Right cardiac atrium (tissue), 5 donors: ENCODE measurements at regions not wholly inside any gene's neighbourhood (a gene's known extent, or its start where the extent isn't known, plus 50 kb on each side); places are given as distances from the start of the nearest gene placed in this dataset.

Experiments
- ATAC-seq, 2 donors: fragments of 200-7000 bp; cut with Tn5 transposase; one replicate each; pipeline versions ENCODE4 v1.8.0 to v1.9.1; 2020; ENCODE audit warnings: moderate library complexity in 2 of 2, mild to moderate bottlenecking in 1 of 2
- DNase-seq, 3 donors: peaks; one replicate each; pipeline ENCODE4 v3.0.0-alpha.2; 2020
- H3K27ac ChIP-seq: one replicate; pipeline ENCODE4 v1.5.1; 2013; ENCODE audit warnings: mild to moderate bottlenecking, low read length, control low read depth, moderate library complexity
- H3K27me3 ChIP-seq: one replicate; pipeline ENCODE4 v1.6.1; 2013; ENCODE audit not compliant: control insufficient read depth, insufficient read depth
- H3K4me1 ChIP-seq: one replicate; pipeline ENCODE4 v1.6.1; 2013; ENCODE audit warnings: low read length; ENCODE audit not compliant: control insufficient read depth, insufficient read depth
- H3K4me3 ChIP-seq: one replicate; pipeline ENCODE4 v1.5.1; 2013; ENCODE audit warnings: low read length, control low read depth
- H3K9me3 ChIP-seq: one replicate; pipeline ENCODE4 v1.6.1; 2013; ENCODE audit warnings: low read length; ENCODE audit not compliant: control insufficient read depth
- WGBS: extraction: QIAGEN DNeasy Blood & Tissue Kit; methylation state at CpG from one replicate; pipeline ENCODE4 v1.1.7; 2013; 5-methylcytosine and 5-hydroxymethylcytosine counted together
- intact Hi-C, 4 donors: fragments of 100-400 bp; cut with DNase I; formaldehyde crosslinking; loops; one replicate each; pipeline versions ENCODE4 v1.11.0 to v1.14.0; 2022 to 2023
- donor health status: healthy with polysubstance abuse.
- donor health status: DM: no; HTN: yes; CAD: no.
- donor health status: DM: no; HTN: no; CAD: no.
- donor health status: DM: no; HTN: yes; CAD: no; lungs with severe emphysema.
- donor health status: DM: yes; HTN: yes; CAD: no.

- 87% methylated on average over 2 of the region's 2 CpGs for WGBS
- ATAC-seq (no peak), DNase-seq (no peak)
- H3K4me1 ChIP-seq: no peaks in the 10 kb centered on the region
- intact Hi-C loops: no loop called here
- no peak overlapping the region for H3K4me3 ChIP-seq
- H3K27ac ChIP-seq: no peak overlapping the region
- peaks cover 2% of the 10 kb centered on the region for H3K9me3 ChIP-seq
- no peaks in the 10 kb centered on the region for H3K27me3 ChIP-seq
Observed at GRCh38 chr1:103424650-103425049, 100.8 kb upstream of the RNPC3 start.

- Histone ChIP-seq H3K27me3 (no peaks in the 10 kb centered on the region), H3K4me1 (no peaks in the 10 kb centered on the region), H3K9me3 (no peaks in the 10 kb centered on the region), H3K4me3 (no peak overlapping the region), H3K27ac (no peak overlapping the region)
- ATAC-seq (no peak), DNase-seq (no peak)
- 49% methylated on average over 1 of the region's 1 CpG for WGBS
- intact Hi-C loops: no loop called here
Observed at GRCh38 chr1:103416681-103417286, 108.7 kb upstream of the RNPC3 start.

DNA sequence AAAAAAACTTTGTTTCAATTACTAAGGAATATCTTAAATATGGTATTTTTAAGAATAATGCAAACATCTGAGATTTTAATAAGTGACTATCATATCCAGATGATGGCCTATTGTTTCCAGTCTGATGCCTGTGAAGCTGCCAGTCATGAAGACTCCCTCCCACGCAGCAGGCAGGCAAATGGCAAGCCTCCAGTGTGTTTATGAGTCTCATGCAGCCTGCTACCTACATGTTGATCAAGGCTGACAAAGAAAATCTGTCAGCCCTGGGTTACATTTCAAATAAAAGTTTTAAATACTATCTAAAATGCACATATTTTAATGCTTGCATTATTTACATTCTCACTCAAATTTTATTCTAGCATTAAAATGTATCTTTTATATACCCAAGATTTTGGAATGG, 137.6 kb upstream of the RNPC3 start:
- intact Hi-C loops: no loop called here
- 38% methylated on average over 1 of the region's 1 CpG for WGBS
- Histone ChIP-seq H3K4me1 (no peaks in the 10 kb centered on the region), H3K9me3 (no peaks in the 10 kb centered on the region), H3K4me3 (no peak overlapping the region), H3K27ac (no peak overlapping the region), H3K27me3 (no peaks in the 10 kb centered on the region)
- DNase-seq (no peak), ATAC-seq (no peak)

DNA sequence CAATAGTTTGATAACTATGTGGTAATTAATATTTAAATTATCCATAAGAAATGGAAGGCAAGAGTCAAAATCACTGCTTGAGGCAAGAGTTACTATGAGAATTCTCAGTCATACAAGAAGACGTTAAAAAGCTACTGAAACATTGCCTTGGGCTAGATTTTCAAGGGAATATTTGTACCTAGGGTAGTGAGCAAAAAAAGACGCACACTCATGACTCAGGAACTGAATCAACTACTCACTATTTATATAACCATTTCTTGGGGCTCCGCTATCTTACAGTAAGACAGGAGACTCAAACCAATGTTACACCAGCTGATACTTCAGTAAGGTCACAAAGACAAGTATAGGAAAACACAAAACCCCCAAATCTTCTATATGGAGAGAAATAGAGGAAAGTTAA, 151.5 kb upstream of the RNPC3 start:
- intact Hi-C loops: no loop called here
- ATAC-seq (no peak), DNase-seq (no peak)
- WGBS: 84% methylated on average over 3 of the region's 3 CpGs
- Histone ChIP-seq H3K9me3 (no peaks in the 10 kb centered on the region), H3K27ac (no peak overlapping the region), H3K4me3 (no peak overlapping the region), H3K27me3 (no peaks in the 10 kb centered on the region), H3K4me1 (no peaks in the 10 kb centered on the region)

DNA sequence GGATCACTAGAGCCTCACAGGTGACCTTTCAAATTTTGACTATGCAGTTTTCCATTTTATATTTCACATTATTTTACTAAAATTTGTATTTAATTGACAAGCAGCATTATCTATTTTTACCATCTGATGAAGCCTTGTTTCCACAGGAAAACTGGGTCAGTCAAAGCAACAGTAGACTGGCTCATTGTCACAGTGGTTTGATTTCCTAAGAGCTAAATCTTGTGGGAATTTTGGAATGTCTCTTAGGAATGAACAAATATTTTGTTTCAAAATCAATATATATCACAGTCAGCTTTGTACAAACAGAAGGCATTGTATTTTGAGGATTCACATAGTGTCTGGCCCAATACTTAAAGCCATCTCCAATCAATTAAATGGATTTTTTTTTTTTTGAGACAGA, 152.6 kb upstream of the RNPC3 start:
- intact Hi-C loops: no loop called here
- ATAC-seq (no peak), DNase-seq (no peak)
- Histone ChIP-seq H3K27me3 (no peaks in the 10 kb centered on the region), H3K9me3 (no peaks in the 10 kb centered on the region), H3K4me1 (no peaks in the 10 kb centered on the region), H3K27ac (no peak overlapping the region), H3K4me3 (no peak overlapping the region)

DNA sequence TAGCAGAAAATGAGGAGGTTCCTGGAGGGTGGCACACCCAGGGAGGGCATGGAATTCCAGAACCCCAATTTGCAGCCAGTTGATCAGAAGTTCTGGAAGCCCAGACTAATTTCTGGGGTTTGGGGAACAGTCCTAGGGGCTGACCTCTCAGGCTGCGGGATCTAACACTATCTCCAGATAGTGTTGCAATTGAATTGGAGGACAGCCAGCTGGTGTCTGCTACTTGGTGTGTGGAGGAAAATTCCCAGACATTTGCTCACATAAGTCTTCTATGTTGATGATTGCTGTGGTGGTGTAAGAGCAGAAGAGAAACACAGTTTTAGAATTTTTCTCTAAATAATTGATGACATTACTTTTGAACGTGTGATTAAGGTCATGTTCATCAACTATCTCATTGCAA, 154.3 kb upstream of the RNPC3 start:
- Histone ChIP-seq H3K4me3 (no peak overlapping the region), H3K4me1 (no peaks in the 10 kb centered on the region), H3K27me3 (no peaks in the 10 kb centered on the region), H3K27ac (no peak overlapping the region), H3K9me3 (no peaks in the 10 kb centered on the region)
- DNase-seq (no peak), ATAC-seq (no peak)
- intact Hi-C loops: no loop called here
- WGBS: 22% methylated on average over 2 of the region's 2 CpGs

DNA sequence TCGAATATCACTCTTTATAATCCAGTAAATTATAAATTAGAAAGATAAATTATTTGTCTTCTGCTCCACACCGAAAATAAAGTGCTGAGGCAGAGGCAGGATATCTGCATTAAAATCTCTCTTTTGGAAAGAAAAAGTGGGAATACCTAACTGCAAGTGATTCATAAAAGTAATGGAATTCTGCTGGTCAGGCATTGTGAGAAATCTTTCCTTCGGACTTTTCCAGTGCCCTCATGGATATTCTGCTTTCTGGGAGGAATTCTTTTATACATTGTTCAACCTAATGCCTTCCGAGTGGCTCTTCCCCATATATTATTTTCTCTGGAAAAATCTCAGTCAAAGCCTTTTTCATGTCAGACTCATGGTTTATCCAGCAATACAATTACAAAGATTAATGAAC, 158.3 kb upstream of the RNPC3 start:
- no peak for ATAC-seq
- no peak overlapping the region for H3K4me3 ChIP-seq
- 78% methylated on average over 4 of the region's 4 CpGs for WGBS
- H3K27me3 ChIP-seq: no peaks in the 10 kb centered on the region
- no peaks in the 10 kb centered on the region for H3K4me1 ChIP-seq
- intact Hi-C loops: no loop called here
- no peak for DNase-seq
- no peak overlapping the region for H3K27ac ChIP-seq
- H3K9me3 ChIP-seq: no peaks in the 10 kb centered on the region

DNA sequence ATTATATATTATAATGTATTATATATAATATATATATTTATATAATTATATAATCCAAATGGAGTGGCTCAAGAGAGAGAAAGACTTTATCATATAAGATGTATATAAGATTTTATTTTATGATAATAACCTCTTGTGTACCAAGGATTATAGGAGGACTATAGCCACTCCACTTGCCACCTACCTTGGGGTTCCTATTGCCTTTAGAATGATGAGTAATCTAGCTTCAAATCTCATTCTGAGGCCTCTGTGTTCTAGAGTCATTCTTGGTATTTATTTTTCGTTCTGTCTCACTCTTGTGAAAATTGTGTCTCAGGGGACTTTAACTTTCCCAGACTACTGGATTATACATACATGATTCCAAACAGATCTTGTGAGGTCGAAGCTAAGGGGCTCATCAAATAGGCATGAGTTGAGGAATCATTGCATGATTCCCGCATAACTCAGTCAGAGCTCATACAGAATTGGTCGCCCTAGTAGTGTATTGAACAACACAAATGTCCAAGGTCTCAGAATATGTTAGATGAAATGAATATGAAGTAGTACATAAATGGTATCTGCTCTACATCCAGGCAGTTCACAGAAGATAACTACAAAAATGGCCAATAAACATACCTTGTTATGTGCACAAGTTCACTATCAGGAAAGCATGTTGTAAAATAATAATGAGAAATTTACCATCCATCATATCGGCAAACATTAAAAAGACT, 159.5 kb upstream of the RNPC3 start:
- ATAC-seq: no peak
- H3K4me1 ChIP-seq: no peaks in the 10 kb centered on the region
- no peaks in the 10 kb centered on the region for H3K27me3 ChIP-seq
- H3K4me3 ChIP-seq: no peak overlapping the region
- H3K9me3 ChIP-seq: no peaks in the 10 kb centered on the region
- H3K27ac ChIP-seq: no peak overlapping the region
- intact Hi-C loops: no loop called here
- 93% methylated on average over 5 of the region's 5 CpGs for WGBS
- no peak for DNase-seq

DNA sequence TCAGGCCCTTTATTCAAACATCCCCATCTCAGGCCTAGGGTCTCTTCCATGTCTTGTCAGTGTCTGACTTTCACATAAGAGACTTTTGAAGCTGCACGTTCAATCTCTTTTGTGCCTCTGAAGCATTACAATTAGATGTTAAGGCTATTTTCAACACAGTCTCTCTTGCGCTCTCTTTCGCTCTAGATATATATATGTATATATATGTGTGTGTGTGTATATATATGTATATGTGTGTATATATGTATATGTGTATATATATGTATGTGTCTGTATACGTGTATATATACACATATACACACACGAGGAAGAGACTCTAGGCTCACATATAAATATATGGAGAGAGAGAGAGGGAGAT, 162.5 kb upstream of the RNPC3 start:
- 90% methylated on average over 5 of the region's 5 CpGs for WGBS
- ATAC-seq (no peak), DNase-seq (no peak)
- intact Hi-C loops: no loop called here
- no peak overlapping the region for H3K27ac ChIP-seq
- H3K27me3 ChIP-seq: no peaks in the 10 kb centered on the region
- no peak overlapping the region for H3K4me3 ChIP-seq
- no peaks in the 10 kb centered on the region for H3K4me1 ChIP-seq
- no peaks in the 10 kb centered on the region for H3K9me3 ChIP-seq

DNA sequence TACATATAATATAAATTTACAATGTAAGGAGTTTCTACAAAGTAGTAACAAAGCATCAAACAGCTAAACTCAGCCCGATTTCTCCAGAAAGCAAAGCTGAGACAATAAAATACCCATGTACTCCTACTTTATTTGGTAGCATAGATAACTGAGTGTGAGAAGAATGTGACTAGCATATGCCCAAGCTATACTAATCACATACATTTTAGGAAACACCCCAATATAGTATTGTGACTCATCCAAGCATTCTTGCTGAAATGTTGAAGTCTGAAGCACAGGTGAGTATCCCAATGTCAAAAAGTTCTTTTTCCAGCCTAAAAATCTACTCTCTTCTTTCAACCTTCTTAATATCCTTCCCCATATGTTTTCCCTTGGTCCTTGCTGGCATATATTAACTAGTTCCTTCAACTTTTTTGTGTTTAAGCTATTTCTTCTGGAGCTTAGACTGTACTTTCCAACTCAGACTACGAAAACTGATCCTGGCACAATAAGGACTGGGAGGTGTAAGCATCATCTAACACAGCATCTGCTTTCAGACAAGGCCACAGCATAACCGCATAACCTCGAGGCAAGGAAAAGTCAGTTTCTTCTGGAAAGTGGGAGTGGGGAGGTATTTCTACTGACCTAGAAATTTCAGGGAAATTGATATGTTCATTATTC, 163.0 kb upstream of the RNPC3 start:
- H3K27me3 ChIP-seq: no peaks in the 10 kb centered on the region
- no peak for ATAC-seq
- H3K27ac ChIP-seq: no peak overlapping the region
- intact Hi-C loops: no loop called here
- H3K4me1 ChIP-seq: no peaks in the 10 kb centered on the region
- 88% methylated on average over 4 of the region's 4 CpGs for WGBS
- H3K4me3 ChIP-seq: no peak overlapping the region
- H3K9me3 ChIP-seq: no peaks in the 10 kb centered on the region
- no peak for DNase-seq

- DNase-seq (no peak), ATAC-seq (no peak)
- H3K4me1 ChIP-seq: no peaks in the 10 kb centered on the region
- 75% methylated on average over 1 of the region's 1 CpG for WGBS
- H3K9me3 ChIP-seq: no peaks in the 10 kb centered on the region
- intact Hi-C loops: no loop called here
- H3K4me3 ChIP-seq: no peak overlapping the region
- H3K27me3 ChIP-seq: no peaks in the 10 kb centered on the region
- H3K27ac ChIP-seq: no peak overlapping the region
Observed at GRCh38 chr1:103353391-103353790, 172.1 kb upstream of the RNPC3 start.
